ENCODE measurements at regions not wholly inside any gene's neighbourhood (a gene's known extent, or its start where the extent isn't known, plus 50 kb on each side); places are given as distances from the start of the nearest gene placed in this dataset.

GRCh38 chr5:157923765-157924164, 64.8 kb upstream of the CLINT1 start:
- TF ChIP-seq CTCF (IDR thresholded peaks at IDR 0.05) (no peak), POLR2A (IDR thresholded peaks at IDR 0.05) (no peak)

Measured in adrenal gland (tissue), 5 donors.